ENCODE measurements at regions not wholly inside any gene's neighbourhood (a gene's known extent, or its start where the extent isn't known, plus 50 kb on each side); places are given as distances from the start of the nearest gene placed in this dataset.

DNA sequence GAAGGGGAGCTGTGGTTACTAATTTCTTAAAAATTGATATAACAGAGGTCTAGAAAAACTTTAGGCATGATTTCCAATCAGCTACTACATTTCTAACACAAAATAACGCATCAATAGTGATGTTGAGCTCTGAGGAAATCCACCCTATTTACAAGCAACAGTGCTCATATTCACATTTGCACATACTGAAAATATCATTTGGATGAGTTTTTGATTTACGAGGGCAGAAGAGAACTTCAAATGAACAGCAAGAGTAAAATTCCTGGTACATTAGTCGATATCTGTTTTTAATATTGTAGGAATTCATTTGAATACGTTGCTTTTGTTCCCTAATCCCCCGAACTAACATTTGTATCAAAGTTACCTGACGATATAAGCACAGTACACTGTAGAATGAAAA, 761.0 kb upstream of the POU3F3 start:
- ATAC-seq (no peak), DNase-seq (ENCODE audit: low spot score) (no peak)
- Histone ChIP-seq H3K79me2 (replicated peaks; ENCODE audit: insufficient read depth) (no peaks in the 10 kb centered on the region), H3K4me3 (no peak overlapping the region), H3K27me3 (ENCODE audit: insufficient read depth) (no peaks in the 10 kb centered on the region), H2AFZ (no peak overlapping the region), H3K27ac (ENCODE audit: low read depth) (no peak overlapping the region), H3K4me1 (ENCODE audit: insufficient read depth) (peaks cover 9% of the 10 kb centered on the region), H3F3A (replicated peaks; ENCODE audit: low read depth) (no peaks in the 10 kb centered on the region), H3K4me2 (no peak overlapping the region), H3K9me2 (ENCODE audit: insufficient read depth) (peaks cover 3% of the 10 kb centered on the region; the same call in 1 of the 2 replicates), H3K36me3 (ENCODE audit: insufficient read depth) (peaks cover 3% of the 10 kb centered on the region; the same call in 1 of the 2 replicates), H4K20me1 (replicated peaks; ENCODE audit: insufficient read depth) (no peaks in the 10 kb centered on the region)
- H3K27me3 Mint-ChIP-seq (ENCODE audit: insufficient read depth, low read depth, poor library complexity), result no peaks in the 10 kb centered on the region
- H3K36me3 Mint-ChIP-seq (ENCODE audit: low read depth), result peaks cover 11% of the 10 kb centered on the region
- TF ChIP-seq, protein P1, sequence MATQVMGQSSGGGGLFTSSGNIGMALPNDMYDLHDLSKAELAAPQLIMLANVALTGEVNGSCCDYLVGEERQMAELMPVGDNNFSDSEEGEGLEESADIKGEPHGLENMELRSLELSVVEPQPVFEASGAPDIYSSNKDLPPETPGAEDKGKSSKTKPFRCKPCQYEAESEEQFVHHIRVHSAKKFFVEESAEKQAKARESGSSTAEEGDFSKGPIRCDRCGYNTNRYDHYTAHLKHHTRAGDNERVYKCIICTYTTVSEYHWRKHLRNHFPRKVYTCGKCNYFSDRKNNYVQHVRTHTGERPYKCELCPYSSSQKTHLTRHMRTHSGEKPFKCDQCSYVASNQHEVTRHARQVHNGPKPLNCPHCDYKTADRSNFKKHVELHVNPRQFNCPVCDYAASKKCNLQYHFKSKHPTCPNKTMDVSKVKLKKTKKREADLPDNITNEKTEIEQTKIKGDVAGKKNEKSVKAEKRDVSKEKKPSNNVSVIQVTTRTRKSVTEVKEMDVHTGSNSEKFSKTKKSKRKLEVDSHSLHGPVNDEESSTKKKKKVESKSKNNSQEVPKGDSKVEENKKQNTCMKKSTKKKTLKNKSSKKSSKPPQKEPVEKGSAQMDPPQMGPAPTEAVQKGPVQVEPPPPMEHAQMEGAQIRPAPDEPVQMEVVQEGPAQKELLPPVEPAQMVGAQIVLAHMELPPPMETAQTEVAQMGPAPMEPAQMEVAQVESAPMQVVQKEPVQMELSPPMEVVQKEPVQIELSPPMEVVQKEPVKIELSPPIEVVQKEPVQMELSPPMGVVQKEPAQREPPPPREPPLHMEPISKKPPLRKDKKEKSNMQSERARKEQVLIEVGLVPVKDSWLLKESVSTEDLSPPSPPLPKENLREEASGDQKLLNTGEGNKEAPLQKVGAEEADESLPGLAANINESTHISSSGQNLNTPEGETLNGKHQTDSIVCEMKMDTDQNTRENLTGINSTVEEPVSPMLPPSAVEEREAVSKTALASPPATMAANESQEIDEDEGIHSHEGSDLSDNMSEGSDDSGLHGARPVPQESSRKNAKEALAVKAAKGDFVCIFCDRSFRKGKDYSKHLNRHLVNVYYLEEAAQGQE (IDR thresholded peaks at IDR 0.05; ENCODE audit: unreplicated experiment), result no peak
- TF ChIP-seq, protein P2, sequence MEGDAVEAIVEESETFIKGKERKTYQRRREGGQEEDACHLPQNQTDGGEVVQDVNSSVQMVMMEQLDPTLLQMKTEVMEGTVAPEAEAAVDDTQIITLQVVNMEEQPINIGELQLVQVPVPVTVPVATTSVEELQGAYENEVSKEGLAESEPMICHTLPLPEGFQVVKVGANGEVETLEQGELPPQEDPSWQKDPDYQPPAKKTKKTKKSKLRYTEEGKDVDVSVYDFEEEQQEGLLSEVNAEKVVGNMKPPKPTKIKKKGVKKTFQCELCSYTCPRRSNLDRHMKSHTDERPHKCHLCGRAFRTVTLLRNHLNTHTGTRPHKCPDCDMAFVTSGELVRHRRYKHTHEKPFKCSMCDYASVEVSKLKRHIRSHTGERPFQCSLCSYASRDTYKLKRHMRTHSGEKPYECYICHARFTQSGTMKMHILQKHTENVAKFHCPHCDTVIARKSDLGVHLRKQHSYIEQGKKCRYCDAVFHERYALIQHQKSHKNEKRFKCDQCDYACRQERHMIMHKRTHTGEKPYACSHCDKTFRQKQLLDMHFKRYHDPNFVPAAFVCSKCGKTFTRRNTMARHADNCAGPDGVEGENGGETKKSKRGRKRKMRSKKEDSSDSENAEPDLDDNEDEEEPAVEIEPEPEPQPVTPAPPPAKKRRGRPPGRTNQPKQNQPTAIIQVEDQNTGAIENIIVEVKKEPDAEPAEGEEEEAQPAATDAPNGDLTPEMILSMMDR (conservative IDR thresholded peaks at IDR 0.05; ENCODE audit: low read depth in 2 of 2), result no peak
- no peak for TF ChIP-seq STAT1 (IDR thresholded peaks at IDR 0.05; ENCODE audit: unreplicated experiment)
- no peak for TF ChIP-seq NANOG (IDR thresholded peaks at IDR 0.05; ENCODE audit: borderline replicate concordance)
- TF ChIP-seq JUNB (IDR thresholded peaks at IDR 0.05; ENCODE audit: unreplicated experiment), result no peak
- TF ChIP-seq, protein P3, sequence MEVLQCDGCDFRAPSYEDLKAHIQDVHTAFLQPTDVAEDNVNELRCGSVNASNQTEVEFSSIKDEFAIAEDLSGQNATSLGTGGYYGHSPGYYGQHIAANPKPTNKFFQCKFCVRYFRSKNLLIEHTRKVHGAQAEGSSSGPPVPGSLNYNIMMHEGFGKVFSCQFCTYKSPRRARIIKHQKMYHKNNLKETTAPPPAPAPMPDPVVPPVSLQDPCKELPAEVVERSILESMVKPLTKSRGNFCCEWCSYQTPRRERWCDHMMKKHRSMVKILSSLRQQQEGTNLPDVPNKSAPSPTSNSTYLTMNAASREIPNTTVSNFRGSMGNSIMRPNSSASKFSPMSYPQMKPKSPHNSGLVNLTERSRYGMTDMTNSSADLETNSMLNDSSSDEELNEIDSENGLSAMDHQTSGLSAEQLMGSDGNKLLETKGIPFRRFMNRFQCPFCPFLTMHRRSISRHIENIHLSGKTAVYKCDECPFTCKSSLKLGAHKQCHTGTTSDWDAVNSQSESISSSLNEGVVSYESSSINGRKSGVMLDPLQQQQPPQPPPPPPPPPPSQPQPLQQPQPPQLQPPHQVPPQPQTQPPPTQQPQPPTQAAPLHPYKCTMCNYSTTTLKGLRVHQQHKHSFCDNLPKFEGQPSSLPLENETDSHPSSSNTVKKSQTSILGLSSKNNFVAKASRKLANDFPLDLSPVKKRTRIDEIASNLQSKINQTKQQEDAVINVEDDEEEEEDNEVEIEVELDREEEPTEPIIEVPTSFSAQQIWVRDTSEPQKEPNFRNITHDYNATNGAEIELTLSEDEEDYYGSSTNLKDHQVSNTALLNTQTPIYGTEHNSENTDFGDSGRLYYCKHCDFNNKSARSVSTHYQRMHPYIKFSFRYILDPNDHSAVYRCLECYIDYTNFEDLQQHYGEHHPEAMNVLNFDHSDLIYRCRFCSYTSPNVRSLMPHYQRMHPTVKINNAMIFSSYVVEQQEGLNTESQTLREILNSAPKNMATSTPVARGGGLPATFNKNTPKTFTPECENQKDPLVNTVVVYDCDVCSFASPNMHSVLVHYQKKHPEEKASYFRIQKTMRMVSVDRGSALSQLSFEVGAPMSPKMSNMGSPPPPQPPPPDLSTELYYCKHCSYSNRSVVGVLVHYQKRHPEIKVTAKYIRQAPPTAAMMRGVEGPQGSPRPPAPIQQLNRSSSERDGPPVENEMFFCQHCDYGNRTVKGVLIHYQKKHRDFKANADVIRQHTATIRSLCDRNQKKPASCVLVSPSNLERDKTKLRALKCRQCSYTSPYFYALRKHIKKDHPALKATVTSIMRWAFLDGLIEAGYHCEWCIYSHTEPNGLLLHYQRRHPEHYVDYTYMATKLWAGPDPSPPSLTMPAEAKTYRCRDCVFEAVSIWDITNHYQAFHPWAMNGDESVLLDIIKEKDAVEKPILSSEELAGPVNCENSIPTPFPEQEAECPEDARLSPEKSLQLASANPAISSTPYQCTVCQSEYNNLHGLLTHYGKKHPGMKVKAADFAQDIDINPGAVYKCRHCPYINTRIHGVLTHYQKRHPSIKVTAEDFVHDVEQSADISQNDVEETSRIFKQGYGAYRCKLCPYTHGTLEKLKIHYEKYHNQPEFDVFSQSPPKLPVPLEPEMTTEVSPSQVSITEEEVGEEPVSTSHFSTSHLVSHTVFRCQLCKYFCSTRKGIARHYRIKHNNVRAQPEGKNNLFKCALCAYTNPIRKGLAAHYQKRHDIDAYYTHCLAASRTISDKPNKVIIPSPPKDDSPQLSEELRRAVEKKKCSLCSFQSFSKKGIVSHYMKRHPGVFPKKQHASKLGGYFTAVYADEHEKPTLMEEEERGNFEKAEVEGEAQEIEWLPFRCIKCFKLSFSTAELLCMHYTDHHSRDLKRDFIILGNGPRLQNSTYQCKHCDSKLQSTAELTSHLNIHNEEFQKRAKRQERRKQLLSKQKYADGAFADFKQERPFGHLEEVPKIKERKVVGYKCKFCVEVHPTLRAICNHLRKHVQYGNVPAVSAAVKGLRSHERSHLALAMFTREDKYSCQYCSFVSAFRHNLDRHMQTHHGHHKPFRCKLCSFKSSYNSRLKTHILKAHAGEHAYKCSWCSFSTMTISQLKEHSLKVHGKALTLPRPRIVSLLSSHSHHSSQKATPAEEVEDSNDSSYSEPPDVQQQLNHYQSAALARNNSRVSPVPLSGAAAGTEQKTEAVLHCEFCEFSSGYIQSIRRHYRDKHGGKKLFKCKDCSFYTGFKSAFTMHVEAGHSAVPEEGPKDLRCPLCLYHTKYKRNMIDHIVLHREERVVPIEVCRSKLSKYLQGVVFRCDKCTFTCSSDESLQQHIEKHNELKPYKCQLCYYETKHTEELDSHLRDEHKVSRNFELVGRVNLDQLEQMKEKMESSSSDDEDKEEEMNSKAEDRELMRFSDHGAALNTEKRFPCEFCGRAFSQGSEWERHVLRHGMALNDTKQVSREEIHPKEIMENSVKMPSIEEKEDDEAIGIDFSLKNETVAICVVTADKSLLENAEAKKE (CRISPR knock-in tag; IDR thresholded peaks at IDR 0.05), result no peak
- no peak for TF ChIP-seq EZH2phosphoT487 (IDR thresholded peaks at IDR 0.05; ENCODE audit: unreplicated experiment)
- no peak for TF ChIP-seq ZNF331 (CRISPR knock-in tag; IDR thresholded peaks at IDR 0.05; ENCODE audit: low read depth)
- TF ChIP-seq, protein P4, sequence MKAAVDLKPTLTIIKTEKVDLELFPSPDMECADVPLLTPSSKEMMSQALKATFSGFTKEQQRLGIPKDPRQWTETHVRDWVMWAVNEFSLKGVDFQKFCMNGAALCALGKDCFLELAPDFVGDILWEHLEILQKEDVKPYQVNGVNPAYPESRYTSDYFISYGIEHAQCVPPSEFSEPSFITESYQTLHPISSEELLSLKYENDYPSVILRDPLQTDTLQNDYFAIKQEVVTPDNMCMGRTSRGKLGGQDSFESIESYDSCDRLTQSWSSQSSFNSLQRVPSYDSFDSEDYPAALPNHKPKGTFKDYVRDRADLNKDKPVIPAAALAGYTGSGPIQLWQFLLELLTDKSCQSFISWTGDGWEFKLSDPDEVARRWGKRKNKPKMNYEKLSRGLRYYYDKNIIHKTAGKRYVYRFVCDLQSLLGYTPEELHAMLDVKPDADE (IDR thresholded peaks at IDR 0.05), result no peak
- no peak for TF ChIP-seq ZNF114 (CRISPR knock-in tag; IDR thresholded peaks at IDR 0.05)
- no peak for TF ChIP-seq POLR2AphosphoS5 (IDR thresholded peaks at IDR 0.05; ENCODE audit: low read depth)
- TF ChIP-seq EZH2 (IDR thresholded peaks at IDR 0.05; ENCODE audit: low read depth, unreplicated experiment), result no peak
- no peak for TF ChIP-seq CREB1 (CRISPR knock-in tag; IDR thresholded peaks at IDR 0.05; ENCODE audit: low read depth)
- H3K27ac Mint-ChIP-seq, result no peak overlapping the region
- peaks cover 4% of the 10 kb centered on the region; the same call in 2 of the 3 replicates for H3K4me1 Mint-ChIP-seq
- H3K9me3 Mint-ChIP-seq, result peaks cover 13% of the 10 kb centered on the region; the same call in 2 of the 3 replicates
- no peak overlapping the region for H3K4me3 Mint-ChIP-seq
